ELR (cell line): ENCODE measurements at regions not wholly inside any gene's neighbourhood (a gene's known extent, or its start where the extent isn't known, plus 50 kb on each side); places are given as distances from the start of the nearest gene placed in this dataset.
"Not testable (repeated sequence)": the region's sequence is repeated elsewhere in the genome, so short reads cannot be mapped to it uniquely, and the experiment has no call there.

Experiments used
- DNase-seq: peaks from one replicate; pipeline ENCODE4 v3.0.0-alpha.2; 2015; ENCODE audit warnings: low read depth

DNA sequence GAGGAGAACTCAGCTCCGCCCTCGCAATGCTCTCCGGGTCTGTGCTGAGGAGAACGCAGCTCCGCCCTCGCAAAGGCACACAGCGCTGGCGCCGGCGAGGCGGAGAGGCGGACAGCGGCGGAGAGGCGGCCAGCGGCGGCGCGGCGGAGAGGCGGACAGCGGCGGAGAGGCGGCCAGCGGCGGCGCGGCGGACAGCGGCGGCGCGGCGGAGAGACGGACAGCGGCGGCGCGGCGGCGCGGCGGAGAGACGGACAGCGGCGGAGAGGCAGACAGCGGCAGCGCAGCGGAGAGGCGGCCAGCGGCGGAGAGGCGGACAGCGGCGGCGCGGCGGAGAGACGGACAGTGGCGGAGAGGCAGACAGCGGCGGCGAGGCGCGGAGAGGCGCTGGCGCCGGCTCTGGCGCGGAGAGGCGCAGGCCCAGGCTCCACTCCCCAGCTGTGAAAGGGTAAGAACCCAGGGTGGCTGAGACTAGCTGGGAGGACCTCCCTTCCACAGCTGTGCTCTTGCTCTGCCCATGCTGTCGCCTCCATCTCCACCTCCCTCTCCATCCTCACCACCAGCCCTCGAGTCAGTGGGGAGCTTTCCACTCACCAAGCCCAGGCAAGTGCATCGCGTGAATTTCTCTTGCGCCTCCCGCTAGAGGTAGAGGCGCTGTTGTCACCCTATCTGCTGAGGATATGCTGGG lies 2879.9 kb downstream of the RPIA start:
- DNase-seq, result not testable (repeated sequence)

- DNase-seq, result not testable (repeated sequence)
These were observed 2881.5 kb downstream of the RPIA start for GRCh38 chr2:91573018-91573417.

GRCh38 chr2:91573755-91574154 lies 2882.3 kb downstream of the RPIA start:
- not testable (repeated sequence) for DNase-seq

DNA sequence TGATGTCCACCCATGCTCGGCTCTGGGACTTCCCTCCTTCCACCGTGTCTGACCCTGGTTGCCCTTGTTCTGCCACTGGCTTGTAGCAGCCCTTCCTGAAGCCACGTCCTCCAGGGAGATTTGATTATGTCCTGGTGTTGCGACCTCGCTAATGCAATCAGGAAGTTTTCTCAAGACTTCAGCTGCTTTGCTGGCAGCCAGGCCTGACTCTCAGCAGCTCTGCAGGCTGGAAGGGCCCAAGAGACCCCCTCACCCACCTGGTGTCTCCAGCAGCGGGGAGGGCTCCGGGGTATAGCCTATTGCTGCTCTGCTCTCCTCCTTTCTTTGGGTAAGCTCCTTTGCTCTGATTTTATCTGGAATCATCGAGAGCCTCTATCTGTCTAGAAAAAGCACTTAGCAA lies 2882.8 kb downstream of the RPIA start:
- DNase-seq, result not testable (repeated sequence)

DNA sequence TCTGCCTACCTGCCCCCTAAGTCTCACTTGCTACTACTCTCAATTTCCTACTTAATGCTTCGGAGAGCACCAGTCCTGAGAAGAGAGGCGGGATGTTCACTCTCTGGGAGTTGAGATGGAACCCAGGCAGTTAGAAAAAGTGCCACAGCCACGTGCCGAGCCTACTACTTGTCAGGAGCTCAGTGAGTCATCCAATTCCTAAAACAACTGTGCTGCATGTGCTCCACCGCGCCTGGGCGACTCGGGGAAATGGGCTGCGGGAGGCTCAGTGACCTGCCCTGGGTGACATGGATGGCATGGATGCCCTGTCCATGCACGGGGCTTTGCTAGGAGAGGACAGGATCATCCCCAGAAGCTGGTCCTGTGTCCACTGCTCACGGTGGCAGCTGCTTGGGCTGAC lies 2884.2 kb downstream of the RPIA start:
- not testable (repeated sequence) for DNase-seq

DNA sequence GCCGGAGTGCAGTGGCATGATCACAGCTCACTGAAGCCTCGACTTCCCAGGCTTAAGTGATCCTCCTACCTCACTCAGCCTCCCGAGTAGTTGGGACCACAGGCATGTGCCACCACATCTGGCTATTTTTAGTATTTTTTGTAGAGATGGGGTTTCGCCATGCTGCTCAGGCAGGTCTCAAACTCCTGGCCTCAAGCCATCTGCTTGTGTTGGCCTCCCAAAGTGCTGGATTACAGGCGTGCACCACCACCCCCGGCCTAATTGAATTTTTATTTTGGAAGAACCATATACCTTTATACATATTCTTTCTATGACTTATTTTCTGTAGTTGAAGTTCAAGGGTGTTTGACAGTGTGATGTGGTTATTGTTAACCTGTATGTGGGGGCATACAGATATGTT lies 2885.9 kb downstream of the RPIA start:
- not testable (repeated sequence) for DNase-seq

GRCh38 chr2:91578678-91579077 lies 2887.2 kb downstream of the RPIA start:
- DNase-seq, result not testable (repeated sequence)

- DNase-seq, result not testable (repeated sequence)
These were observed 2888.1 kb downstream of the RPIA start for GRCh38 chr2:91579555-91579954.

DNA sequence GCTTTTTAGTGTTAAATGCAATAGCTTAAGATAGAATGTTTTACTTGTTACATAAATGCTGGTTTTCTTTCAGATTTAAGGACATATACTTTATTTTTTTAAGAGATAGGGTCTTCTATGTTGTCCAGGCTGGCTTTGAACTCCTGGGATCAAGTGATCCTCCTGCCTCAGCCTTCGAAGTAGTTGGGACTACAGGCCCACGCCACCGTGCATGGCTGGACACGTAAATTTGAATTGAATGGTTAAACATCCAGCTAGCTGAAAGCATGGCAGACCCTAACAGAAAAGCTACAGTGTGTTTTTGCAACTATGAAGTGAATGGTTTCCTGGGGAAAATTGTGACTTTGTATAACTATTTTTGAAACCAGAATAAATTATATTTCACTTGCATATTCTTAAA lies 2888.6 kb downstream of the RPIA start:
- not testable (repeated sequence) for DNase-seq

DNA sequence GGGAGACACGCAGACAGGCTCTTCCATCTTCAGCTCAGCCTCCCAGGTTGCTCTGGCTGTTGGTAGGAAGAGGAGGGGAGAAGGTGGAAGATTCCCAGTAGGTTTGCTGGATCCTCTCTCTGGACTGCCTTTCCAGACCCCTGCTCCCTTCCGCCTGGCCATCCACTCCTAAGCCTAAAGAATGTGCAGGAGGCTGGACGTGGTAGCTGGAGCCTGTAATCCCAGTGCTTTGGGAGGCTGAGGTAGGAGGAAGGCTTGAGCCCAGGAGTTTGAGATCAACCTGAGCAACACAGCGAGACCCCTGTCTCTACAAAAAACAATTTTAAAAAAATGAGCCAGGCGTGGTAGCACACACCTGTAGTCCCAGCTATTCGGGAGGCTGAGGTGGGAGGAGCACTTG lies 2895.6 kb downstream of the RPIA start:
- DNase-seq, result not testable (repeated sequence)

GRCh38 chr2:91587908-91588535 lies 2896.5 kb downstream of the RPIA start:
- not testable (repeated sequence) for DNase-seq

DNA sequence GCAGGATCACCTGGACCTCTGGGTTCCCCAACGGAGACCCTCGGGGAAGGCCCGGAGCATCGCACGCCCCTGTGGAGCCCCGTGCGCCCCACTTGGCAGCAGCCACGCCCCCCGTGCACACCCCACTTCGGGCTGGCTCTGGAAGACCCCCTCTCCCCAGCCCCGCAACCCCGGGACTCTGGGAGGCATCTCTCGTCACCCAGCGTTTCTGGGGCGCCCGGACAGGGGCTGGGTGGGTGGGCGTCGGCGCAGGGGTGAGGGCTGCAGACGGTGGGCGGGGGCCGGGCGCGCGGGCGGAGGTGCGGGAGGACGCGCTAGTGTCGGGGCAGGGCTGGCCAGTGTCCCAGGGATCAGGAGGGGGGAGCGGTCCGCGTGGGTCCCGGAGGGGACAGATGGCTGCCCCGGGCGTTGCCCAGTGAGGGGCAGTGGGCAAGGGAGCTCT lies 2897.3 kb downstream of the RPIA start:
- DNase-seq, result not testable (repeated sequence)

DNA sequence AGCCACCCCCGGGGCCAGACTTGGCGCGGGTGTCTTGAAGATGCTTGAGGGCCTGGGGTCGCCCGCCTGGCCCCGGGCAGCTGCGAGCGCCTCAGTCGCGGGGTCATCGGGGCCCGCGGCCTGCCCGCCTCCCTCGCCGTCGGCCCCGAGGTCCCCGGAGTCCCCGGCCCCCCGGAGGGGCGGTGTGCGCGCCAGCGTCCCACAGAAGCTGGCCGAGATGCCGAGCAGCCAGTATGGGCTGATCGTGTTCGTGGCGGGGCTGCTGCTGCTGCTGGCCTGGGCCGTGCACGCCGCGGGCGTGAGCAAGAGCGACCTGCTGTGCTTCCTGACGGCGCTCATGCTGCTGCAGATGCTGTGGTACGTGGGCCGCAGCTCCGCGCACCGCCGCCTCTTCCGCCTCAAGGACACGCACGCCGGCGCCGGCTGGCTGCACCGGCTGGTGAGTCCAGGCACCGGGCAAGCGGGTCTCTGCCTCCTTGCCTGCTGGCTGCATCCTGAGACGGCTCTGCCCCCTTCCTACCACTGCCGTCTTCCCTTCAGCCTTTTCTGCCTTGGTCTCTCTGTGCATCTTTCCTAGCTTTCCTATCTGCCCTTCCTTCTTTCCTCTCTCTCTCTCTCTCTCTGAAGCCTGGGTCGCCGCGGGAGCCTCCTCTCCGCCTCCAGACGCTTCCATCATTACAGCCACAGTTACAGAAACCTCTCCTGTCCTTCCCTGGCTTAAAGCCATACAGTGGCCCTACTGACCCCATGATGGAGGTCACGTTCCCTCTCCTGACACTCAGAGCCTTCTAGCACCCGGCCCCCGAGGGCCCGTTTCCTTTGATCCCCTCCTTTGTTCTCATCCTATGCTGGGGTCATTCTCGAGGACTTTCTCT lies 2898.2 kb downstream of the RPIA start:
- DNase-seq, result not testable (repeated sequence)

- DNase-seq, result not testable (repeated sequence)
These were observed 2898.9 kb downstream of the RPIA start for GRCh38 chr2:91590381-91590780.

- not testable (repeated sequence) for DNase-seq
These were observed 2899.6 kb downstream of the RPIA start for GRCh38 chr2:91591066-91591465.

- not testable (repeated sequence) for DNase-seq
These were observed 2906.0 kb downstream of the RPIA start for GRCh38 chr2:91597436-91597835.

DNA sequence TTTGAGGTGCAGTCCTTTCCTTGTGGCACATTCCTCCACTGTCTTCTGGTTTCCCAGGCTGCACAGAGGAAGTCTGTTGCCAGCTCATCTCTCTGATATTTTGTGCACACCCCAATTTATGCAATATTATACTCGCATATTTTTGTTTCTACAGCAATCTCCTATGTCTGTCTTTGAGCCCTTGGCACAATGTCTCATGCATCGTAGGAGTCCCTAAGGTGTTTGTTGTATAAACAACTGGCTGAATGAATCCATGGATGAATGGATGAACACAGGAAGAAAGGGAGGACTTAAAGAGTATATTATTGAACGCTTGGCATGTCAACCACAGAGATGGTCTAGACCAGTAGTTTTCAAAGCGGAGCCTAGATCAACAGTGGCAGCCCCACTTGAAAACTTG lies 2907.0 kb downstream of the RPIA start:
- DNase-seq, result peak; percentile 68

DNA sequence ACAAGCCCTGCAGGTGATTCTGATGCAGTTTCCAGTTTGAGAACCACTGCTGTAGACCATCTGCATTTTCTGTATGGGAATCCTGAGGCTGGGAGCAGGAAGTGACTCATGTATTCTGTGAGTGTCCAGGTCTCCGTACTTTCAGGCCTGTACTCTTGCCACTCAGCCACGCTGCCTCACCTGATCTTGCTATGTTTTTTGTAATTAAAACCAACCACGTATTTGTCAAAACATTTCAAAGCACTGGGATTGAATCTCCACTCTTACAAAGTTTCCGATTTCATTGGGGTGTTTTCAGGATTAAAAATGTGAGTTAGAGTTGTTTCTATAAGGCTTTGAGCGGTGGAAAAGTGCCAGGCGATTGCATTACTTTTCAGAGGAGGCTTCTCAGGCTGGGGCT lies 2907.5 kb downstream of the RPIA start:
- peak; percentile 33 for DNase-seq

DNA sequence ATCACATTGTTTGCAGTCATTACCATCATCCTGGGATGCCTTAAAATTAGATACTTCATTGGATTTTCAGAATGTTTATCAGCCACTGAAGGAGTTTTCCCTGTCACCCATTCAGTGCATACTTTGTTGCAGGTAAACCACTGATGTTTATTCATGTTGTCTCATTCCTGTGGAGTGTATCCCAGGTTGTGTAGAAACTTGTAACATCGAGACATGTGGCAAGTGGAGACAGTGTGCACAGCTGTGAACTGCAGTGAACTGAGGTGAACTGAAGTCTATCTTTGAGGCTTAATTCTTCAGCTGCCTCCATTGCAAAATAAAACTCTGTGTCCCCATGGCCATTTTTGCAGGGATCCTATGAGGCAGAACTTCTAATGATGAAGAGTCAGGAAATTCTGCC lies 2911.4 kb downstream of the RPIA start:
- not testable (repeated sequence) for DNase-seq

DNA sequence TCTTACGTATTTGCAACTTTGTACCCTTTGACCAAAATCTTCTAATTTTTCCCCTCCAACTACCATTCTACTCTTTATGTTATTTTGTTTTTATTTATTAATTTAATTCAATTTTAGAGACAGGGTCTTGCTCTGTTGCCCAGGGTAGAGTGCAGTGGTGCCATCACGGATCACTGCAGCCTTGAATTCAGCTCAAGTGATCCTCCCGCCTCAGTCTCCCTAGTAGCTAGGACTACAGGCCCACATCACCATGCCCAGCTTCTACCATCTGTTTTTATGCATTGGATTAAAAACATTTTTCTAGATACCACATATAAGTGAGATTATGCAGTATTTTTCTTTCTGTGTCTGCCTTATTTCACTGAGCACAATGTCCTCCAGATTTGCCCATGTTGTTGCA lies 2912.5 kb downstream of the RPIA start:
- DNase-seq, result not testable (repeated sequence)

GRCh38 chr2:91604629-91605028 lies 2913.2 kb downstream of the RPIA start:
- DNase-seq, result not testable (repeated sequence)

DNA sequence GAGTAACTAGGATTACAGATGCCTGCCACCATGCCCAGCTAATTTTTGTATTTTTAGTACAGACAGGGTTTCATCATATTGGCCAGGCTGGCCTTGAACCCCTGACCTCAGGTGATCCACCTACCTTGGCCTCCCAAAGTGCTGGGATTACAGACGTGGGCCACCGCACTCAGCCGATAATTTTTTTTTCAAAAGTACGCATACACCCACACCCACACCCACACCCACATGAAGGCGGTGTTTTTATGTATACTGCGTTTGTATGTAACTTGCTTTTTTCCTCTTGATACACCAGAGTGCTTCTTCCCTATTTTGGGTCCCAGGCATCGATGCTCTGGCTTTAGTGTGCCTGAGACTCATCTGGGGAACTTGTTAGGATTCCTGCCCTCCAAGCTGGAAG lies 2932.3 kb downstream of the RPIA start:
- DNase-seq, result not testable (repeated sequence)

DNA sequence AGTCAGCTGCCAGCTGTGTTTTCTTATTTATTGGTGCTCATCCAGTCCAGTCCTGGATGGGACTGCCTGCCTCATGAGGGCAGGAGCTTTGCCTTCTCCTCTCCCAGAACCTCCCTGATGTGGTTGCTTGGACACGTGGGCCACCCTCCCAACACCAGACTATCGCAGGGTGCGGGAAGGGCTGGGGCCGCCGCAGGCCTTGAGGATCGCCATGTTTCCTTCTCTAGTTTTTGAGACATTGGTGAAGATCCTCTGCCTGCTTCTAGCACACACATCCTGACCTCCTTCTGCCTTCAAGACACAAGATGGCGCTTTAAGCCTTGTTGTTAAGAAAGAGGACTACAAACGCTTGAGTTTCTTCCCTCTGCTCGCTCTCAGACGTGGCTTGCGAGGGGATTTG lies 2937.0 kb downstream of the RPIA start:
- not testable (repeated sequence) for DNase-seq
